HG02970 (cell line): ENCODE measurements at regions not wholly inside any gene's neighbourhood (a gene's known extent, or its start where the extent isn't known, plus 50 kb on each side); places are given as distances from the start of the nearest gene placed in this dataset.
"Not testable (repeated sequence)": the region's sequence is repeated elsewhere in the genome, so short reads cannot be mapped to it uniquely, and the experiment has no call there.

ENCODE experiments used
- ATAC-seq: cut with Tn5 transposase; IDR thresholded peaks from one replicate; pipeline ENCODE4 v1.9.1; 2021; ENCODE audit warnings: mild to moderate bottlenecking, moderate library complexity, moderate number of reproducible peaks; ENCODE audit not compliant: unreplicated experiment, low FRiP score

GRCh38 chr2:198282061-198282460 lies 477.7 kb downstream of the PLCL1 start:
- ATAC-seq: no peak

DNA sequence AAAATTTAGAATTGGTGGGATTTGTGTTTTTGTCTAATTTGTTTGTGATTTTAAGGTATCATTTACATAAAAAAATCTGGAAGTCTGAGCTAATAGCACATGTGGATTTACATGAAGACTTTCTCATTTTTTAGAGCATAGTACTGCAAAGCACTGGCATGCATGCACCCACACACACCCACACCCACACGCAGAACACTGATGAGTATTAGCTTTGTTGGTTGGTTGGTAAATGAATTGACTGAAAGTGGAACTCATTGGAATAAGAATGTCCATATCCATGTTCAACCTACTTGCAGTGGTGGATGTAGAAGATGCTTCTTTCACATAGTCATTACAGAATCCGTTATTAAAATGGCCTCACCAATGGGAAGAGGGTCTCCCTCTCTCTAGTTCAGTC lies 475.8 kb downstream of the PLCL1 start:
- ATAC-seq: no peak

DNA sequence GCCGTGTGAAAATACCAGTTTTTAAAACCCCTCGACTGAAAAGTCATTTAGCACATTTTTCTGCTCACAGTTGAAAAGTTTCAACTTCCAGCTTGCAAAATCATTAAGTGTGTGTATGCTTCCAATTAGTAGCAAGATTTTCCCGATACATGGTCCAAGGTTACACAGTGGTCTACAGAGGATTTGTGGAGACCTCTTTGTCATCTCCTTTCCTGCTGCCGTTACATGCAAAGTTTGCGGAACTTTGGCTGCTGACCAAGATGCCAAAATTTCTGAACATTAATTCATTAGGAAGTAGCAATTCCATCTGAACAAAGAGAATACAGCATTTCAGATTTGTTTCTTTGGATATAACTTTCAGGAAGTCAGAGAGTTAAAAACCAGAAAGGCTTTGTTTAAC lies 474.6 kb downstream of the PLCL1 start:
- ATAC-seq: no peak

- ATAC-seq: no peak
Measured at GRCh38 chr2:198277181-198277580, 472.8 kb downstream of the PLCL1 start.

- ATAC-seq: no peak
Measured at GRCh38 chr2:198273660-198274059, 469.3 kb downstream of the PLCL1 start.

GRCh38 chr2:198270157-198270556 lies 465.8 kb downstream of the PLCL1 start:
- not testable (repeated sequence) for ATAC-seq

GRCh38 chr2:198268519-198268918 lies 464.1 kb downstream of the PLCL1 start:
- ATAC-seq: no peak

DNA sequence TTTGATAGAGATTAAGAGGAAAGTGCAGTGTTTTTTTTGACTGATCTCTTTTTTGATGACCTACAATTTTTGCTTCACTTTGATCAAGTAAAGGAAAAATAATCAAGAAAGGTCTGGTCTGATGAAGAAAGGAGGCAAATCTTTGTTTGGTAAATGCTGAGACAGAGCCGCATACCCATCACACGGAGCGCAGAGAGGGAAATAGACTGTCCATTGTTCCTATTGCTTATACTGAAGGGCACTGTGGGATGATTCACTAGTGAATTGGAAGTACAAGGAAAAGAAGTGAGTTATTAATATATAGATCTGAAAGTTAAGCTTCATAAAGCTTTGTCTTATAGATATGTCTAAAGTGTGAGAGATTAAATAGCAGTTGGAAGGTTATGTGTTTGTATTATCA lies 455.1 kb downstream of the PLCL1 start:
- no peak for ATAC-seq

DNA sequence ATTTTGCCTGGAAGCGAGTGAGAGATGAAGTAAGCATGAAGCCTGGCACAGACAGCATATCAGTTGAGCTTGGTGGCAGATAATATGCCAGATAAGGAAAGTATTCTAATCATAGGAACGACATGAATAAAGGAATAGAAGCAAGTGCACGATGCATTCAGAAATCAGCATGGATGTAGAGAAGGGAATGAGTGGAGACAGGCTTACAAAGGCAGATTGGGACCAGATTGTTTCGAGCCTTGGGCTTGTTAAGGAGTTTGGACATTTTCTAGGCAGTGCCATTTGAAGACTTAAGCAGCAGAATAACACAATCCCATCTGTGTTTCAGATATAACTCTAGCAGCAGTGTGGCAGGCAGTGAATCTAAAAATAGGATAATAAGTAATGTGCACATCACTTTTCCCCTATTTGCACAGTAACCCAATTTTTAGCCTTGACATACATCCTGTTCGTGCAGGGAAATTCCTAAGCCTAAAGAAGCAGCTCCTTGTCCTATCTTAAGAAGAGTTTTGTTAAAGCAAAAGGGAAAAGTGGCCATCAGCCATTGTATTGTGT lies 450.2 kb downstream of the PLCL1 start:
- ATAC-seq: no peak

DNA sequence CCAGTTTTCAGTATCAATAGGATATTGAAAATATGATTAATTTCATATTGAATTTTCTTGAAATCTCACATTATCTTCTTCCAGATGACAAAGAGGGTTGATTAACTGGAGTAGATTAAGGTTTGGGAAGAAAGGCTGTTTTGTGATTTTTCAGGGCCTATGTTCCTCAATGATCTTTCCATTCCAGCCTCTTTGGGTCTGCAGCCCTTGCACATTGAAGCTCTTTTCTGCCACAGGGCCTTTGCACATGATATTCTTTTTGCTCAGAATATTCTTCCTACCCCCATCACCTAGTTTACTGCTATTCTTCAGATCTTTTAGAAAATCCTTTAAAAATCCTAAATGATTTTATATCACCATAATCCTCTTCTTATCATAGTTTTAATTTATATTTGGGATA lies 449.6 kb downstream of the PLCL1 start:
- no peak for ATAC-seq

DNA sequence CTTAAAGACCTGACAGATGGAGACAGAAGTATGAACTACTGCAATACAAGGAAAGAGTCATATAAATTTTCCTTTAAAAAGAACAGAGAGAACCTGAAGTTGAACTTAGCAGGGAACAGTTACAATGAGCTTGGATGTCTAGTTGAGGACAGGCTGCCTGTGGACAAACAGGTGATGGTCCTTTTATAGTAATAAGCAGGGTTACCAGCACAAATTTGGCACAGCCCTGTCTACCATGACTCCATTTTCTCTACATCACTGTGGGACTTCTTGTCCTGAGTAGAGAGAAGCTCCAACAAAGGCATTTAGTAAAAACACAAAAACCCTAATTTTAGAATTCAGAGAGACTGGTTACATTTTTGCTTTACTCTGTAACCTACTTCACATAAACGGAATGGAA lies 448.1 kb downstream of the PLCL1 start:
- ATAC-seq: no peak

GRCh38 chr2:198242093-198242492 lies 437.7 kb downstream of the PLCL1 start:
- no peak for ATAC-seq

GRCh38 chr2:198238429-198238828 lies 434.0 kb downstream of the PLCL1 start:
- no peak for ATAC-seq

DNA sequence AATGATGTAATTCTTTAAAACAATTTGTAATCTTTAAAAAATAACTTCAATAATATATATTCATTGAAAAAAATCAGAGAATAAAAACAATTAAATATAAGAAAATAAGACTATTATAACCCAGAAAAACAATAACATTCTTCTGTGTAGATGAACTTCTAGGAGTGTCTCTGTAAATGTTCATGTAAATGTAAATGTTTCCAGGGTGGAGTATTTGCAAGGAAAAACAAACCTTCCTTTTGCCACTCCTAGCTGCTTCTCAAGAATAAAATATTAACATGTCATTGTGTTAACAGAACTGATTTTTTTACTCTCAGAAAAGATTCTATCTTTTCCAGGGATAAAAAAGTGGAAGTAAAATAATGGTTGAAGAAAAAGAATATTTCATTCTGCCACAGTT lies 431.9 kb downstream of the PLCL1 start:
- no peak for ATAC-seq

GRCh38 chr2:198232281-198232680 lies 427.9 kb downstream of the PLCL1 start:
- no peak for ATAC-seq

GRCh38 chr2:198231562-198231961 lies 427.2 kb downstream of the PLCL1 start:
- ATAC-seq: no peak

- ATAC-seq: no peak
Measured at GRCh38 chr2:198220763-198221610, 416.6 kb downstream of the PLCL1 start.

DNA sequence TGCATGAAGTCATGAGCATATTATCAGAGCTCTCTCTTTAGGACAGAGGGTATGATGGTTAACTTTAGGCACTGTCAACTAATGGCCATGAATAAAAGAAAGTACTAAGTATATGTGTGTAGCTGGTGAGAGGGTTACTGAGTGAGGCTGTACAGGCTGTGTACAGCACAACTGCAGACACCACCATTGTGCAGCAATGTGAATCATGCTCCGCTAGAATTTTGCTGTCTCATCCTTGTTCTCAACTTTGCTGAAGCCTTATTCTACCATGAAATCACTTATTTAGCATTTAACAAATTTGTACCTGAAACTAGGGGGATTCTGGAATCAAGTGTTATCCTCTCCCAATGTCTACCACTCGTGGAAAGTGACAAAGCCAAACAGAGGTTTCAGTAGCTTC lies 414.9 kb downstream of the PLCL1 start:
- no peak for ATAC-seq

GRCh38 chr2:198214114-198214596 lies 409.8 kb downstream of the PLCL1 start:
- no peak for ATAC-seq

GRCh38 chr2:198213253-198213652 lies 408.9 kb downstream of the PLCL1 start:
- no peak for ATAC-seq

DNA sequence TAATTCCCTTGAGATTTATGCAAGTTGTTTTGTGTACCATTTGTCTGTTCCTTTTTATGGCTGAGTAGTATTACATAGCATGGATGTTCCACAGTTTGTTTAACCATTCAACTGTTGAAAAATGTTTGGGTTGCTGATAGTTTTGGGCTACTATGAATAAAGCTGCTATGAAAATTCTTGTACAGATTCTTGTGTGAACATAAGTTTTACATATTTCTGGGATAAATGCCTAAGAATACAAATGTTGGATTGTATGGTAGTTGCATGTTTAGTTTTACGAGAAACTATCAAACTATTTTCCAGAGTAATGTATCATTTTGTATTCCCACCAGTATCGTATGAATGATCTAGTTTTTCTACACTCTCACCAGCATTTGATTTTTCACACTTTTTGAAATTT lies 407.3 kb downstream of the PLCL1 start:
- ATAC-seq: no peak
